ENCODE measurements at regions not wholly inside any gene's neighbourhood (a gene's known extent, or its start where the extent isn't known, plus 50 kb on each side); places are given as distances from the start of the nearest gene placed in this dataset.

DNA sequence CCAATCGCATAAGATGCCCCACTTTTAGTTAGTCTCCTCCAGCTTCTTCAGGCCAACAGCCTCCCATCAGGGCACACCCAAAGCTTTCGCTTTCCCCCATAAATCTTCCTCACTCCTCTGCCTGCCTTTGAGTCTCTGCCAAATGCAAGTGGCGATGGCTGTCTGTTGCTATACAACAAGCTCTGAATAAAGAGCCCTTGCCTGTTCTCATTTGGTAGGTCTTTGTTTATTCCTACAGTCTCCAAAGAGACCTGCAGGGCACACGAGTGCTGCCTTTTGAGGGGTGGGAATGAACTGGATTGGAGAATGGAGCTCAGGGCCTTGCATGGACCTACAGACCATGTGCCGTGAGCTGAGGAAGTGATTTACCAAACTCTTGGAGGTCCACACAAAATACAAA lies 52.2 kb upstream of the SOD3 start:
- H3K9me3 Mint-ChIP-seq, result peaks cover 11% of the 10 kb centered on the region
- H3K27ac Mint-ChIP-seq, result no peak overlapping the region
- H3K4me1 Mint-ChIP-seq, result peaks cover 27% of the 10 kb centered on the region
- no peak overlapping the region for H3K4me3 Mint-ChIP-seq
- no peak for DNase-seq
- H3K36me3 Mint-ChIP-seq (ENCODE audit: low read depth), result no peaks in the 10 kb centered on the region
- H3K27me3 Mint-ChIP-seq (ENCODE audit: low read depth, poor library complexity), result peaks cover 2% of the 10 kb centered on the region
- TF ChIP-seq, protein P1, sequence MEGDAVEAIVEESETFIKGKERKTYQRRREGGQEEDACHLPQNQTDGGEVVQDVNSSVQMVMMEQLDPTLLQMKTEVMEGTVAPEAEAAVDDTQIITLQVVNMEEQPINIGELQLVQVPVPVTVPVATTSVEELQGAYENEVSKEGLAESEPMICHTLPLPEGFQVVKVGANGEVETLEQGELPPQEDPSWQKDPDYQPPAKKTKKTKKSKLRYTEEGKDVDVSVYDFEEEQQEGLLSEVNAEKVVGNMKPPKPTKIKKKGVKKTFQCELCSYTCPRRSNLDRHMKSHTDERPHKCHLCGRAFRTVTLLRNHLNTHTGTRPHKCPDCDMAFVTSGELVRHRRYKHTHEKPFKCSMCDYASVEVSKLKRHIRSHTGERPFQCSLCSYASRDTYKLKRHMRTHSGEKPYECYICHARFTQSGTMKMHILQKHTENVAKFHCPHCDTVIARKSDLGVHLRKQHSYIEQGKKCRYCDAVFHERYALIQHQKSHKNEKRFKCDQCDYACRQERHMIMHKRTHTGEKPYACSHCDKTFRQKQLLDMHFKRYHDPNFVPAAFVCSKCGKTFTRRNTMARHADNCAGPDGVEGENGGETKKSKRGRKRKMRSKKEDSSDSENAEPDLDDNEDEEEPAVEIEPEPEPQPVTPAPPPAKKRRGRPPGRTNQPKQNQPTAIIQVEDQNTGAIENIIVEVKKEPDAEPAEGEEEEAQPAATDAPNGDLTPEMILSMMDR (IDR thresholded peaks at IDR 0.05), result no peak

DNA sequence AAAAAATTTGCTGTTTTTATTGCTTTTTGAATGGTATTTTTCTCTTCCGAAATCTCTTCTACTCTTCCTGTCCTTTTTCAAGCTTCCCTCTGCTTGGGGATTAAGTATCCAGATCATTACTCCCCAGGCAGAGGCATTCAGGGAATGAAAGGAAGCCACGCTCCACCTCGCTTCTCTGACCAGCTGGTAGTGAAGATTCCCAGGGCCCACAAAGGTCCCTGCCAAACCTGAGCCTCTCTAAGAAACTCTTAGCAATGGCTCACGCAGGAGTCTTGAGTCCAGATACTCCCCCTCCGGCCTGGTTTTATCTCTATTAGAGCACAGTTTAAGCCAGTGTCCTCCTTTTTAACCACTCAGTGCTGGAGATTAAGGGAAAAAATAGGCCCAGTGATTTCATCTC lies 51.4 kb upstream of the SOD3 start:
- Mint-ChIP-seq H3K4me3 (no peak overlapping the region), H3K27ac (peak overlapping the region; percentile 77), H3K36me3 (ENCODE audit: low read depth) (no peaks in the 10 kb centered on the region), H3K4me1 (peaks cover 30% of the 10 kb centered on the region), H3K27me3 (ENCODE audit: low read depth, poor library complexity) (peaks cover 2% of the 10 kb centered on the region), H3K9me3 (peaks cover 3% of the 10 kb centered on the region)
- TF ChIP-seq, protein P1 (IDR thresholded peaks at IDR 0.05), result no peak
- DNase-seq, result no peak

DNA sequence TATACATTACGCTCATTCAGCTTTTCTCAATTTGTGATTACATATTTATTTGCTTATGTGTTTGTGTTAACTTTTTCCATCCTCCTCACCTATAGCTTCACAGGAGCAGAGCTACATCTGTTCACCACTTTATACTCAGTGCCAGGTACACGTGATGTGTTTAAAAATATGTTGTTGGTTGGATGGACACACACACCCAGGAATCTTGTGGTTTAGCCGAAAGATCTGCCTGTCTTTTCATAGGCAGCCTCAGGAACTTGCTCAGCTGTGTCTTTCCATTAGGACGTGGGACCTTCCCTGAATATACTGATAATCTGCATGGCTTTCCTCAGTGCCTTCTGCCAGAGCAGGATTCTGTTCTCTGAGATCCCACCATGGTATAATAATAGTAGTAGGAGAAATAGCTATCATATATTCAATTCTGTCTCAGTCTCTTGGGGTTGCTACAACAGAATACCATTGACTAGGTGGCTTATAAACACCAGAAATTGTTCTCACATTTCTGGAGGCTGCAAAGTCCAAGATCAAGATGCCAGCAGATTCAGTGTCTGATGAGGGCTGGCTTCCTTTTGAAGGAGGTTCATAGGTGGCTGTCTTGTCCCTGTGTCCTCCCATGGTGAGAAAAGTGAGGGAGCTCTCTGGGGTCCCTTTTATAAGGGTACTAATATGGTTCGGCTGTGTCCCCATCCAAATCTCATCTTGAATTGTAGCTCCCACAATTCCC lies 50.0 kb upstream of the SOD3 start:
- Mint-ChIP-seq H3K36me3 (ENCODE audit: low read depth) (no peaks in the 10 kb centered on the region), H3K27ac (no peak overlapping the region), H3K27me3 (ENCODE audit: low read depth, poor library complexity) (peaks cover 6% of the 10 kb centered on the region), H3K9me3 (peaks cover 4% of the 10 kb centered on the region), H3K4me3 (no peak overlapping the region), H3K4me1 (peaks cover 30% of the 10 kb centered on the region)
- no peak for DNase-seq
- TF ChIP-seq, protein P1 (IDR thresholded peaks at IDR 0.05), result no peak

Data from nephron progenitor cell (in vitro differentiated cells).